RPMI7951 (cell line): ENCODE measurements at regions not wholly inside any gene's neighbourhood (a gene's known extent, or its start where the extent isn't known, plus 50 kb on each side); places are given as distances from the start of the nearest gene placed in this dataset.

Experiments
- DNase-seq: peaks from one replicate; pipeline ENCODE4 v3.0.0-alpha.2; 2012; ENCODE audit warnings: low read depth

DNA sequence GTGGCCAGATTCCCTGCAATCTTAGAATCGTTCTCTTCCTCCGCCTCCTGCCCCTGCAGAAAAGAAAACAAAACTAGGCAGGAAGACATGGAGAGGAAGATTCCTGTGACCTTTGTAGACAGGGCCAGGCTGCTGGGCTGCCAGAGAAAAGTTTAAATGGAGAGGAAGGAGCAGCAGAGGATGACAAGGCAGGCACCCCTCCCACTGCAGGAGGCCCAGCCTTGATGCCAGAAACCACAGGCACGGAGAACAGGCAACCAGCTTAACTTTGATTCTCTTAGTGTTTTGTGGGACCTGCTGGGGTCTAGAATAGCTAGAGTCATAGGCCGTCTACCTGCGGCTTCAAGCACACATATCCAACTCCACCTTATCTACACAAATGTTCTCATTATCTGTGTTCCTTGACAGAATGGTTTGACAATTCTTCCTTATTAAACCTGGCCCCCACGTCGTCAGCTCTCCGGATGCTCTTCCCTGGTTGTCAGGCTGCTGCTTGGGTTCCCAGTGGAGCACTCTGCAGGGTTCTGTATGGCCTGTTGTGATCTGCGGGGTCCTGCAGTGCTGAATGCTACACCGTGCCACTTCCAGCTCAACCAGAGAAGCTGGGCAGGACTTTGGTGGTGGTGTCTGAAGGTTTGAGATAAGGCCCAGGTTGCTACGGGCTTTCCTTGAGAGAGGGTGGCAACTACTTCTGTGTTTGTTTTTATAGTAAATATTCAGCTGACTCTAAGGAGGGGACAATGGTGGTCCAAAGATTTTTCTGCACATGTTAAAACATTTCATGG lies 609.5 kb downstream of the AACS start:
- DNase-seq: no peak

GRCh38 chr12:125676366-125676765 lies 611.1 kb downstream of the AACS start:
- no peak for DNase-seq

DNA sequence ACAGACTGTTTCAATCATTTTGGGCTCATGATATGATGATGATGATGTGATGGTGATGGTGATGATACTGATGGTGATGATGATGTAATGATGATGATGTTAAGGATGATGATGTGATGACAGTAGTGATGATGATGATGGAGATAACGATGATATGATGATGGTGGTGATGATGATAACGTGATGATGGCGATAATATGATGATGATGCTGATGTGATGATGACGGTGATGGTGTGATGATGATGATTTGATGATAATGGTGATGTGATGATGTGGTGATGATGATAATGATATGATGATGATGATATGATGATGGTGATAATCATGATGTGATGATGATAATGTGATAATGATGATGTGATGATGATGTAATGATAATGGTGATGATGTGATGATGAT lies 612.6 kb downstream of the AACS start:
- no peak for DNase-seq

DNA sequence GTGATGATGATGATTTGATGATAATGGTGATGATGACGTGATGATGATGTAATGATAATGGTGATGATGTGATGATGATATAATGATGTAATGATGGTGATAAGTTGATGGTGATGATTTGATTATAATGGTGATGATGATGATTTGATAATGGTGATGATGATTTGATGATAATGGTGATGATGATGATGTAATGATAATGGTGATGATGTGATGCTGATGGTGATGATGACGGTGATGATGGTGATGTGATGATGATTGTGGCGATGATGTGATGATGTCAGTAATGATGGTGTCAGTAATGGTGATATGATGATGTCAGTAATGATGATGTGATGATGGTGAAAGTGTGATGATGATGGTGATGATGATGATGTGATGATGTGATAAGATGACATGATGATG lies 613.4 kb downstream of the AACS start:
- DNase-seq: no peak

GRCh38 chr12:125683748-125684381 lies 618.6 kb downstream of the AACS start:
- no peak for DNase-seq

- no peak for DNase-seq
These were observed 619.9 kb downstream of the AACS start for GRCh38 chr12:125684968-125685790.

DNA sequence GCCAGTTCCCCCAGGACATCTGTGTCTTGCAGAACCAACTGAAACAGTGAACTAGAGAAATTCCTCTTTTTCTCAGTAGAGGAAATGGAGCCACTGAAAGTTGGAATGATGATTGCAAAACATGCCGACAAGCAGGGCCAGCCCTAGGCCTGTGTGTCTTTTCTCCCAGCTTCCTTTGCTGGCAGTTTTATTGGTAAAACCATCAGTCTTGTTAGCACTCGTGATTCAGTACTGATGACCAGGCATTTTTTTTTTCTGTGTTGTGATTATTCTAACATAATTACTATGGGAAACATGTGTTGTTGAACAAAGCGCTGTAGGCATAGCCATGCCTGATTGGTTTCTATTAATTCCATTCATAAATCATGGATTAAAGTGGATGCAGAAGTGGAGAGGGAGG lies 620.7 kb downstream of the AACS start:
- no peak for DNase-seq

- DNase-seq: no peak
These were observed 622.2 kb downstream of the AACS start for GRCh38 chr12:125687403-125687802.

DNA sequence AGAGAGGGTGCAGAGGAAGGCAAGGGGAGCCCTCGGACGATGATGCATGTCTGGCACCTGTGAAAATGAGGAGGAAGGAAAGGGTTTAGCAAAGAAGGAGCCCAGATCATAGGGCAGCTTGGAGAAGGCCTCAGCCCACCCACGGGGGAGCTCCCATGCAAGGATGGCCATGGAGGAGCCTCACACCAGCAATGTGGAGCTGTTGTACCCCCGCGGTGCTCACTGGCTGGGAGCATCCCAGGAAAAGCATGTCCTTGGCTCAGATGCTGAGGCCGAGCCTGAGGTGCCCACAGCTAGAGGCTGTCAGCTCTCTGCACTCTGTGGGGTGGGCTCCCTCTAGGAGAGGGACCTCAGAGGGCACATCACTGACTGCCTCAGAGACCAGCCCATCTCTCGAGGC lies 622.6 kb downstream of the AACS start:
- no peak for DNase-seq

- DNase-seq: no peak
These were observed 623.0 kb downstream of the AACS start for GRCh38 chr12:125688223-125688622.

DNA sequence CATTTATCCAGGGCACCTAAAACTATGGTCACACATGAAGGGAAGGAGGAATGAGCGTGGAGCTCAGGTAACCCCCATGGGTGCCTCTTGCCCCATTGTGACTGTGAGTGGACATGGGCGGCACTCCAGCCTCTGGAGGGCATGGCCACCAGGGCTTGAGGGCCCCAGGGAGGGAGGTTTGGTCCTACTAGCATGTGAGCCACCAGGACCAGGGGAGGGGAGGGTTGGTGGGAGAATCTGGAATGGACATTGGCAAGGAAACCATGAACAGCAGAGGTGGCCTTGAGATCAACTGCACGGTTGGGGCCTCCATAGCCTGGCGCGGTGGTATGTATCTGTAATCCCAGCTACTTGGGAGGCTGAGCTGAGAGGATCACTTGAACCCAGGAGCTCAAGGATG lies 623.6 kb downstream of the AACS start:
- DNase-seq: no peak

- no peak for DNase-seq
These were observed 624.6 kb downstream of the AACS start for GRCh38 chr12:125689576-125690410.

DNA sequence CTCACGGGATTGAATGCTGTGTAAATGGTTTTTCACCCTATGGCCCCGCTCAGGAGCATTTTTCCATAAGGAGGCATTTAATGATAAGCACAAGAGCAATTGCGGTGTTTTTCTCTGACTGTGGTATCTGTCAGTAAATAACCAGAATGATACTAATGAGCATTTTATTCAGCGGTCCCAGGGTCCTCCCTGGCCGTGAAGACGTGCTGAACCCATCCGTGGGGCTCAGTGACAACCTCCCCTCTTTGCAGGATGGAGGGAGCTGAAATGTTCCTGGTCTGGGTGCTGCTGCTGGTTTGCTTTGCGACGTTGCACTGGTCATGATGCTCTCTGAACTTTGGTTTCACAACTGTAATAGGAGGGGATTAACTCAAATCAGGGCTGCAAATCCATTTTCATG lies 625.6 kb downstream of the AACS start:
- no peak for DNase-seq

DNA sequence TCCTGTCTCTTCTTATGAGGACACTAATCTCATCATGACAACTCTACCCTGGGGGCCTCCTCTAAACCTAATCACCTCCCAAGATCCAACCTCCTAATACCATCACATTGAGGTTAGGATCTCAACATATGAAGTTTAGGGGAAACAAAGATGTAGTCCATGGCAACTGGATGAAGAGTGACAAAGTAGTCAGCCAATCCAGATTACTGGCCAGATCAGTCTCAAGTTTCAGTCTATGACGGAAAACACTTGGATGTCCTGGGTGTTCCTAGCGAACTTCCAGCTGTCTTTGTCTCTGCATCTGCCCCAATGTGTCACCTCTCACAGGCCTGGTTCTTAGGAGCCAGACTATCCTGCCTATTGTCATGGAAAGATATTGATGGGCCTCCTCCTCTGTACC lies 630.8 kb downstream of the AACS start:
- no peak for DNase-seq

DNA sequence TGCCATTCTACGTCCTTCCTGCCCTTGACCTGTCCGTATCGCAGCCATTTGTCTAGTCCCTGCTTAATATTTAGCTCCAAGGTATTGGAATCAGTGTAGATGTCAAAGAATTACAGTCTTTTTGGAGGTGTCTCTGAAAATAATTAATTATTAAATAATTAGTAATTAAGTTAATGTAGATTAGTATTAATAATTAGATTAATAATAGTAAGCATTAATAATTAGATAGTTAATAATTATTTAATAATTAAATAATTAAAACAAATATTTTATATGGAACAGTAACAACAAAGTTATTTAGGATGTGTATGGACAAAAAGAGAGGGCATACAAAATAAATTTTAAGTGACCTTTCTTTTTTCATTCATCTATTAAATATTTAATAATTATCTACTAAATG lies 639.6 kb downstream of the AACS start:
- DNase-seq: no peak

- DNase-seq: no peak
These were observed 655.7 kb downstream of the AACS start for GRCh38 chr12:125720961-125721360.

DNA sequence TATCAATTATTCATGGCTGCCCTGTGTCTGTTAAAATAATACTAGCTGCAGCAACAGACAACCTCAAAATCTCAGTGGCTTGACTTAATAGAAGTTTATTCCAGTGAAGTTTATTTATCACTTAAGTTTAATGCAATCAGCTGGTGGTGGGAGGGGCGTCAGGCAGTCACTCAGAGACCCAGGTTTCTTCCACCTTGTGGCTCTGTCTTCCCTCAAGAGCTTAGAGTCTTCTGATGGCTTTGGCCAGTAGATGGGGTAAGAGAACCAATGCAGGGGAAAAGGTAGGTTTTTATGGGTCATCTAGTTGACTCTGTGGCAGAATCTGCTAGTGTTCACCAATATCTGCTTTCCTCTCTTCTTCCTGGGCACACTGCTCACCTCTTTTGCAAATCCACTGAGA lies 668.9 kb downstream of the AACS start:
- DNase-seq: no peak

DNA sequence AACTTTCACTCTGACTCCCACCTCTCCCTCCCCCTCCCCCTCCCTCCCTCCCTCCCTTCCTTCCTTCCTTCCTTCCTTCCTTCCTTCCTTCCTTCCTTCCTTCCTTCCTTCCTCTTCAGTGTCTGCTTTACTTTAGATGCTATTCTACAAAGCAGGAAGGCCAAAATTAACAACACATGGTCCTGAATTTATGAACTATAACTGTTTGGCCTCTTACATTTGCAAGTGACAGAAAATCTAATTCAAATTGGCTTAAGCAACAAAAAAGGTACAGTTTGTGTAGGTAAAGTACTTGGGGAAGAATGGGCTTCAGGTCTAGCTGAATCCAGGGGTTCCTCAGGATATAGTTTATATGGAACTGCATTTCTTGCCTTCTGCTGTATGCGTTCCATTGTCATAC lies 673.0 kb downstream of the AACS start:
- no peak for DNase-seq

- no peak for DNase-seq
These were observed 677.2 kb downstream of the AACS start for GRCh38 chr12:125742413-125742812.

DNA sequence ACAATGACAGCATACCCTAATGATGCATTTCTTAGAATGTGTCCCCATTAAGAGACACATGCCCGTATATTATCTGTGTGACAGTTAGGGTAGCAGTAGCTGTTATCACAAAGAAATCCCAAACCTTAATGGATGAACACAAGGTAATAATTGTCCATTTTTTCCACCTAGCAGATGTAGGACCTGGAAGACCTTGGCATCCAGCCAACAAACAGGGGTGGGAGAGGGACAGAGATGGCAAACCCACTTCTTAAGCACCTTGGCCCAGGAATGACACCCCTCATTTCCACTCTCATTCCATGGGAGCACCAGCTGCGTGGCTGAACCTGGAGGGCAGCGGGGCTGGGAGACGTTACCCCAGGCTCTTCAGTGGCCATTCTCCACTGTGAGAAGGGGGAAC lies 679.0 kb downstream of the AACS start:
- no peak for DNase-seq

GRCh38 chr12:125755512-125755911 lies 690.3 kb downstream of the AACS start:
- no peak for DNase-seq

- DNase-seq: no peak
These were observed 700.9 kb downstream of the AACS start for GRCh38 chr12:125766091-125766490.
